ENCODE measurements at regions not wholly inside any gene's neighbourhood (a gene's known extent, or its start where the extent isn't known, plus 50 kb on each side); places are given as distances from the start of the nearest gene placed in this dataset.

DNA sequence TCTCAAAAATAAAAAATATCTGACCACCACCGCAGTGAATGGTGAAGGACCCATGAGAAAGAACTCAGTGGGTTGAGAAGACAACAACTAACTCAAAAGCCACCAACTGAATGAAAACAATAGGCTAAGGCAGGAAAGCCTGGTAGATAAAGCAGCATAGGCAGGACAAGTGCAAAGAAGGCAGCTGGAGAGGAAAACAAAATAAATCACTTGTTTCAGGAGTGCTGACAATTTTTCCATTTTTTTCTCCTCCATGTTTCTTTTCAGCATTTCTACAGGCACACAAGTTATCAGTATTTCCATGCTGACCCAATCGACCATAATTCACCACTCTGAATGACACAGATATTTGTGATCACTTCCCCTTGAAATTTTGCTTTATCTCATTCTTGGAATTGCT, 597.8 kb downstream of the LIG4 start:
- no peak for TF ChIP-seq POLR2A (IDR thresholded peaks at IDR 0.05)
- TF ChIP-seq, protein P1, sequence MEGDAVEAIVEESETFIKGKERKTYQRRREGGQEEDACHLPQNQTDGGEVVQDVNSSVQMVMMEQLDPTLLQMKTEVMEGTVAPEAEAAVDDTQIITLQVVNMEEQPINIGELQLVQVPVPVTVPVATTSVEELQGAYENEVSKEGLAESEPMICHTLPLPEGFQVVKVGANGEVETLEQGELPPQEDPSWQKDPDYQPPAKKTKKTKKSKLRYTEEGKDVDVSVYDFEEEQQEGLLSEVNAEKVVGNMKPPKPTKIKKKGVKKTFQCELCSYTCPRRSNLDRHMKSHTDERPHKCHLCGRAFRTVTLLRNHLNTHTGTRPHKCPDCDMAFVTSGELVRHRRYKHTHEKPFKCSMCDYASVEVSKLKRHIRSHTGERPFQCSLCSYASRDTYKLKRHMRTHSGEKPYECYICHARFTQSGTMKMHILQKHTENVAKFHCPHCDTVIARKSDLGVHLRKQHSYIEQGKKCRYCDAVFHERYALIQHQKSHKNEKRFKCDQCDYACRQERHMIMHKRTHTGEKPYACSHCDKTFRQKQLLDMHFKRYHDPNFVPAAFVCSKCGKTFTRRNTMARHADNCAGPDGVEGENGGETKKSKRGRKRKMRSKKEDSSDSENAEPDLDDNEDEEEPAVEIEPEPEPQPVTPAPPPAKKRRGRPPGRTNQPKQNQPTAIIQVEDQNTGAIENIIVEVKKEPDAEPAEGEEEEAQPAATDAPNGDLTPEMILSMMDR (IDR thresholded peaks at IDR 0.05), result no peak
